ENCODE measurements at regions not wholly inside any gene's neighbourhood (a gene's known extent, or its start where the extent isn't known, plus 50 kb on each side); places are given as distances from the start of the nearest gene placed in this dataset.

- TF ChIP-seq, protein P1, sequence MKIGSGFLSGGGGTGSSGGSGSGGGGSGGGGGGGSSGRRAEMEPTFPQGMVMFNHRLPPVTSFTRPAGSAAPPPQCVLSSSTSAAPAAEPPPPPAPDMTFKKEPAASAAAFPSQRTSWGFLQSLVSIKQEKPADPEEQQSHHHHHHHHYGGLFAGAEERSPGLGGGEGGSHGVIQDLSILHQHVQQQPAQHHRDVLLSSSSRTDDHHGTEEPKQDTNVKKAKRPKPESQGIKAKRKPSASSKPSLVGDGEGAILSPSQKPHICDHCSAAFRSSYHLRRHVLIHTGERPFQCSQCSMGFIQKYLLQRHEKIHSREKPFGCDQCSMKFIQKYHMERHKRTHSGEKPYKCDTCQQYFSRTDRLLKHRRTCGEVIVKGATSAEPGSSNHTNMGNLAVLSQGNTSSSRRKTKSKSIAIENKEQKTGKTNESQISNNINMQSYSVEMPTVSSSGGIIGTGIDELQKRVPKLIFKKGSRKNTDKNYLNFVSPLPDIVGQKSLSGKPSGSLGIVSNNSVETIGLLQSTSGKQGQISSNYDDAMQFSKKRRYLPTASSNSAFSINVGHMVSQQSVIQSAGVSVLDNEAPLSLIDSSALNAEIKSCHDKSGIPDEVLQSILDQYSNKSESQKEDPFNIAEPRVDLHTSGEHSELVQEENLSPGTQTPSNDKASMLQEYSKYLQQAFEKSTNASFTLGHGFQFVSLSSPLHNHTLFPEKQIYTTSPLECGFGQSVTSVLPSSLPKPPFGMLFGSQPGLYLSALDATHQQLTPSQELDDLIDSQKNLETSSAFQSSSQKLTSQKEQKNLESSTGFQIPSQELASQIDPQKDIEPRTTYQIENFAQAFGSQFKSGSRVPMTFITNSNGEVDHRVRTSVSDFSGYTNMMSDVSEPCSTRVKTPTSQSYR (CRISPR knock-in tag; IDR thresholded peaks at IDR 0.05; ENCODE audit: borderline replicate concordance), result no peak
- TF ChIP-seq ZMYM2 (CRISPR knock-in tag; IDR thresholded peaks at IDR 0.05), result no peak
- TF ChIP-seq ZFAT (CRISPR knock-in tag; conservative IDR thresholded peaks at IDR 0.05), result no peak
- no peak for TF ChIP-seq ZBTB21 (CRISPR knock-in tag; IDR thresholded peaks at IDR 0.05)
- TF ChIP-seq ZNF225 (CRISPR knock-in tag; IDR thresholded peaks at IDR 0.05), result no peak
- TF ChIP-seq HNRNPLL (IDR thresholded peaks at IDR 0.05; ENCODE audit: low read depth, low read length, poor library complexity, severe bottlenecking), result no peak
Observed at GRCh38 chr5:119966028-119966427, 336.7 kb downstream of the FAM170A start (continued).

GRCh38 chr5:119968690-119969089 lies 339.3 kb downstream of the FAM170A start:
- no TSS peak for BruUV-seq (replicated peaks)
- no peak for DNase-seq (ENCODE audit: low spot score)
- Histone ChIP-seq H3K9me3 (ENCODE audit: low read length) (peaks cover 10% of the 10 kb centered on the region), H3K36me3 (replicated peaks in 1 of 2; ENCODE audit: control insufficient read depth in 1 of 2, insufficient read depth in 2 of 2, low read length in 2 of 2) (no peaks in the 10 kb centered on the region), H3K79me2 (ENCODE audit: insufficient read depth, low read length) (no peaks in the 10 kb centered on the region), H3K4me1 (ENCODE audit: insufficient read depth, low read length) (no peaks in the 10 kb centered on the region), H3K27ac (ENCODE audit: extremely low read length, insufficient read depth, low read length) (no peak overlapping the region), H3K27me3 (ENCODE audit: control insufficient read depth in 1 of 2, insufficient read depth in 2 of 2, low read length in 2 of 2) (no peaks in the 10 kb centered on the region), H2AFZ (ENCODE audit: low read length) (no peak overlapping the region), H3K4me2 (ENCODE audit: low read depth, low read length) (no peak overlapping the region), H4K20me1 (ENCODE audit: insufficient read depth, low read length) (no peaks in the 10 kb centered on the region), H3K4me3 (replicated peaks in 1 of 3; ENCODE audit: insufficient read depth in 1 of 3, low read depth in 2 of 3, low read length in 3 of 3) (no peak overlapping the region), H3K9ac (ENCODE audit: insufficient read depth, low read depth, low read length) (no peak overlapping the region)
- ChIA-PET CTCF (ENCODE audit: low intra/inter-chr PET ratio, low total read pairs) (no interaction called here), POLR2A (no interaction called here)
- ATAC-seq, result no peak
- intact Hi-C loops (cut with micrococcal nuclease; ENCODE audit: unreplicated experiment) (no loop called here), in situ Hi-C loops (cut with HindIII; ENCODE audit: extremely low pct_ligation_motif_present, low pct_unique_long_range_greater_than_20kb) (no loop called here)
- FAIRE-seq, result no peak
- 4% methylated on average over 2 of the region's 2 CpGs for WGBS (ENCODE audit: low lambda C conversion rate)
- TF ChIP-seq EEA1 (CRISPR knock-in tag; IDR thresholded peaks at IDR 0.05; ENCODE audit: borderline replicate concordance) (no peak), POLR2A (IDR thresholded peaks at IDR 0.05; ENCODE audit: insufficient read depth in 1 of 2, low read depth in 2 of 2, low read length in 2 of 2) (no peak), GPN1 (CRISPR knock-in tag; IDR thresholded peaks at IDR 0.05; ENCODE audit: borderline replicate concordance) (no peak), MXI1 (IDR thresholded peaks at IDR 0.05; ENCODE audit: borderline replicate concordance, low read depth, low read length) (no peak), RNF2 (conservative IDR thresholded peaks at IDR 0.05; ENCODE audit: low read depth) (no peak), KLF9 (CRISPR knock-in tag; IDR thresholded peaks at IDR 0.05; ENCODE audit: low read depth) (no peak), ZNF44 (CRISPR knock-in tag; IDR thresholded peaks at IDR 0.05) (no peak), IRF2 (CRISPR knock-in tag; IDR thresholded peaks at IDR 0.05) (no peak), ZNF460 (CRISPR knock-in tag; IDR thresholded peaks at IDR 0.05; ENCODE audit: borderline replicate concordance) (no peak), LRRFIP1 (CRISPR knock-in tag; conservative IDR thresholded peaks at IDR 0.05) (no peak), ZNF703 (CRISPR knock-in tag; IDR thresholded peaks at IDR 0.05; ENCODE audit: borderline replicate concordance) (no peak), ZNF337 (CRISPR knock-in tag; IDR thresholded peaks at IDR 0.05; ENCODE audit: borderline replicate concordance, low read depth) (no peak), SMC3 (IDR thresholded peaks at IDR 0.05; ENCODE audit: low read length) (no peak), ZNF589 (CRISPR knock-in tag; conservative IDR thresholded peaks at IDR 0.05) (no peak), ELF1 (CRISPR knock-in tag; IDR thresholded peaks at IDR 0.05) (no peak), GATAD1 (CRISPR knock-in tag; IDR thresholded peaks at IDR 0.05) (no peak)

All from HepG2 (cell line).